ENCODE measurements at regions not wholly inside any gene's neighbourhood (a gene's known extent, or its start where the extent isn't known, plus 50 kb on each side); places are given as distances from the start of the nearest gene placed in this dataset.

- Histone ChIP-seq H3K27ac (ENCODE audit: insufficient read depth in 1 of 2, low read depth in 1 of 2, low read length in 2 of 2, poor library complexity in 1 of 2, severe bottlenecking in 2 of 2) (no peak overlapping the region), H3K4me3 (ENCODE audit: control insufficient read depth in 1 of 7, extremely low read depth in 1 of 7, insufficient read depth in 4 of 7, low read depth in 2 of 7, low read length in 6 of 7) (no peak overlapping the region), H3K4me1 (ENCODE audit: control extremely low read depth in 1 of 4, control insufficient read depth in 4 of 4, insufficient read depth in 4 of 4, low read length in 3 of 4) (peaks cover 0 to 5% (median 0%) of the 10 kb centered on the region in 4 experiments), H3K36me3 (ENCODE audit: control insufficient read depth in 4 of 4, insufficient read depth in 4 of 4, low read length in 3 of 4) (no peaks in the 10 kb centered on the region), H3K9me3 (ENCODE audit: control extremely low read depth in 1 of 5, control insufficient read depth in 4 of 5, insufficient read depth in 2 of 5, low read depth in 1 of 5, low read length in 4 of 5) (no peaks in the 10 kb centered on the region), H3K27me3 (replicated peaks in 2 of 5; ENCODE audit: control insufficient read depth in 4 of 5, insufficient read depth in 5 of 5, low read length in 4 of 5) (no peaks in the 10 kb centered on the region)
- DNase-seq: no peak
- ChIA-PET POLR2A (no interaction called here), CTCF (no interaction called here)
- WGBS (ENCODE audit: insufficient coverage): no CpG with 5 or more reads among the region's 3 CpGs
Observed at GRCh38 chr13:22773465-22773864, 407.3 kb upstream of the SGCG start.

- Histone ChIP-seq H3K4me3 (ENCODE audit: control insufficient read depth in 1 of 7, extremely low read depth in 1 of 7, insufficient read depth in 4 of 7, low read depth in 2 of 7, low read length in 6 of 7) (peak overlapping the region in 1 of 7 experiments; percentile 17), H3K27me3 (replicated peaks in 2 of 5; ENCODE audit: control insufficient read depth in 4 of 5, insufficient read depth in 5 of 5, low read length in 4 of 5) (no peaks in the 10 kb centered on the region), H3K36me3 (ENCODE audit: control insufficient read depth in 4 of 4, insufficient read depth in 4 of 4, low read length in 3 of 4) (no peaks in the 10 kb centered on the region), H3K4me1 (ENCODE audit: control extremely low read depth in 1 of 4, control insufficient read depth in 4 of 4, insufficient read depth in 4 of 4, low read length in 3 of 4) (peaks cover 0 to 5% (median 0%) of the 10 kb centered on the region in 4 experiments), H3K9me3 (ENCODE audit: control extremely low read depth in 1 of 5, control insufficient read depth in 4 of 5, insufficient read depth in 2 of 5, low read depth in 1 of 5, low read length in 4 of 5) (no peaks in the 10 kb centered on the region), H3K27ac (ENCODE audit: insufficient read depth in 1 of 2, low read depth in 1 of 2, low read length in 2 of 2, poor library complexity in 1 of 2, severe bottlenecking in 2 of 2) (no peak overlapping the region)
- ChIA-PET POLR2A (no interaction called here), CTCF (no interaction called here)
- DNase-seq: peak in 2 of 3 donors; percentile 7 to 35
- 70% methylated on average over 13 of the region's 15 CpGs for WGBS (ENCODE audit: insufficient coverage)
Observed at GRCh38 chr13:22776394-22777186, 404.2 kb upstream of the SGCG start.

GRCh38 chr13:22777207-22777606 lies 403.6 kb upstream of the SGCG start:
- 0% methylated on average over 2 of the region's 2 CpGs for WGBS (ENCODE audit: insufficient coverage)
- CTCF ChIA-PET: no interaction called here
- Histone ChIP-seq H3K27ac (ENCODE audit: insufficient read depth in 1 of 2, low read depth in 1 of 2, low read length in 2 of 2, poor library complexity in 1 of 2, severe bottlenecking in 2 of 2) (no peak overlapping the region), H3K4me1 (ENCODE audit: control extremely low read depth in 1 of 4, control insufficient read depth in 4 of 4, insufficient read depth in 4 of 4, low read length in 3 of 4) (peaks cover 0 to 5% (median 0%) of the 10 kb centered on the region in 4 experiments), H3K36me3 (ENCODE audit: control insufficient read depth in 4 of 4, insufficient read depth in 4 of 4, low read length in 3 of 4) (no peaks in the 10 kb centered on the region), H3K9me3 (ENCODE audit: control extremely low read depth in 1 of 5, control insufficient read depth in 4 of 5, insufficient read depth in 2 of 5, low read depth in 1 of 5, low read length in 4 of 5) (no peaks in the 10 kb centered on the region), H3K4me3 (ENCODE audit: control insufficient read depth in 1 of 7, extremely low read depth in 1 of 7, insufficient read depth in 4 of 7, low read depth in 2 of 7, low read length in 6 of 7) (peak overlapping the region in 1 of 7 experiments; percentile 17), H3K27me3 (replicated peaks in 2 of 5; ENCODE audit: control insufficient read depth in 4 of 5, insufficient read depth in 5 of 5, low read length in 4 of 5) (no peaks in the 10 kb centered on the region)
- peak in 1 of 3 donors; percentile 31 for DNase-seq
- POLR2A ChIA-PET: interaction anchor here (0.6 kb wide), 1 partner anchor 1056 kb away, joined by 3 read pairs; no protein-coding TSS in a partner anchor

GRCh38 chr13:22789027-22789593 lies 391.7 kb upstream of the SGCG start:
- H3K9me3 ChIP-seq (ENCODE audit: control extremely low read depth in 1 of 5, control insufficient read depth in 4 of 5, insufficient read depth in 2 of 5, low read depth in 1 of 5, low read length in 4 of 5): no peaks in the 10 kb centered on the region
- 94% methylated on average over 5 of the region's 9 CpGs for WGBS (ENCODE audit: insufficient coverage)

GRCh38 chr13:22789916-22790315 lies 390.9 kb upstream of the SGCG start:
- no peak overlapping the region for H3K4me3 ChIP-seq (ENCODE audit: control insufficient read depth in 1 of 7, extremely low read depth in 1 of 7, insufficient read depth in 4 of 7, low read depth in 2 of 7, low read length in 6 of 7)
- no peaks in the 10 kb centered on the region for H3K9me3 ChIP-seq (ENCODE audit: control extremely low read depth in 1 of 5, control insufficient read depth in 4 of 5, insufficient read depth in 2 of 5, low read depth in 1 of 5, low read length in 4 of 5)
- H3K36me3 ChIP-seq (ENCODE audit: control insufficient read depth in 4 of 4, insufficient read depth in 4 of 4, low read length in 3 of 4): no peaks in the 10 kb centered on the region
- WGBS (ENCODE audit: insufficient coverage): 100% methylated on average over 1 of the region's 3 CpGs
- H3K27me3 ChIP-seq (replicated peaks in 2 of 5; ENCODE audit: control insufficient read depth in 4 of 5, insufficient read depth in 5 of 5, low read length in 4 of 5): peaks cover 0 to 6% (median 0%) of the 10 kb centered on the region in 5 experiments
- POLR2A ChIA-PET: no interaction called here
- no peak for DNase-seq
- CTCF ChIA-PET: no interaction called here
- H3K4me1 ChIP-seq (ENCODE audit: control extremely low read depth in 1 of 4, control insufficient read depth in 4 of 4, insufficient read depth in 4 of 4, low read length in 3 of 4): no peaks in the 10 kb centered on the region
- H3K27ac ChIP-seq (ENCODE audit: insufficient read depth in 1 of 2, low read depth in 1 of 2, low read length in 2 of 2, poor library complexity in 1 of 2, severe bottlenecking in 2 of 2): no peak overlapping the region

More at GRCh38 chr13:22789027-22789593, 391.7 kb upstream of the SGCG start:
- no peak for DNase-seq
- ChIA-PET CTCF (no interaction called here), POLR2A (no interaction called here)
- Histone ChIP-seq H3K36me3 (ENCODE audit: control insufficient read depth in 4 of 4, insufficient read depth in 4 of 4, low read length in 3 of 4) (no peaks in the 10 kb centered on the region), H3K27ac (ENCODE audit: insufficient read depth in 1 of 2, low read depth in 1 of 2, low read length in 2 of 2, poor library complexity in 1 of 2, severe bottlenecking in 2 of 2) (no peak overlapping the region), H3K4me1 (ENCODE audit: control extremely low read depth in 1 of 4, control insufficient read depth in 4 of 4, insufficient read depth in 4 of 4, low read length in 3 of 4) (no peaks in the 10 kb centered on the region), H3K27me3 (replicated peaks in 2 of 5; ENCODE audit: control insufficient read depth in 4 of 5, insufficient read depth in 5 of 5, low read length in 4 of 5) (peaks cover 0 to 6% (median 0%) of the 10 kb centered on the region in 5 experiments), H3K4me3 (ENCODE audit: control insufficient read depth in 1 of 7, extremely low read depth in 1 of 7, insufficient read depth in 4 of 7, low read depth in 2 of 7, low read length in 6 of 7) (no peak overlapping the region)

GRCh38 chr13:22793598-22794134 lies 387.1 kb upstream of the SGCG start:
- no peak for DNase-seq
- H3K36me3 ChIP-seq (ENCODE audit: control insufficient read depth in 4 of 4, insufficient read depth in 4 of 4, low read length in 3 of 4): no peaks in the 10 kb centered on the region
- H3K9me3 ChIP-seq (ENCODE audit: control extremely low read depth in 1 of 5, control insufficient read depth in 4 of 5, insufficient read depth in 2 of 5, low read depth in 1 of 5, low read length in 4 of 5): no peaks in the 10 kb centered on the region
- no peak overlapping the region for H3K27ac ChIP-seq (ENCODE audit: insufficient read depth in 1 of 2, low read depth in 1 of 2, low read length in 2 of 2, poor library complexity in 1 of 2, severe bottlenecking in 2 of 2)
- POLR2A ChIA-PET: no interaction called here
- H3K4me1 ChIP-seq (ENCODE audit: control extremely low read depth in 1 of 4, control insufficient read depth in 4 of 4, insufficient read depth in 4 of 4, low read length in 3 of 4): no peaks in the 10 kb centered on the region
- CTCF ChIA-PET: interaction anchor here (0.9 kb wide), 1 partner anchor 9 kb away, joined by 3 read pairs; no protein-coding TSS in a partner anchor
- WGBS (ENCODE audit: insufficient coverage): 96% methylated on average over 9 of the region's 10 CpGs
- no peak overlapping the region for H3K4me3 ChIP-seq (ENCODE audit: control insufficient read depth in 1 of 7, extremely low read depth in 1 of 7, insufficient read depth in 4 of 7, low read depth in 2 of 7, low read length in 6 of 7)
- peaks cover 0 to 6% (median 0%) of the 10 kb centered on the region in 5 experiments for H3K27me3 ChIP-seq (replicated peaks in 2 of 5; ENCODE audit: control insufficient read depth in 4 of 5, insufficient read depth in 5 of 5, low read length in 4 of 5)

Measured in common myeloid progenitor, CD34-positive (primary cell).